GM12891 (cell line): ENCODE measurements at regions not wholly inside any gene's neighbourhood (a gene's known extent, or its start where the extent isn't known, plus 50 kb on each side); places are given as distances from the start of the nearest gene placed in this dataset.

ENCODE experiments used
- DNase-seq: peaks from one replicate; pipeline ENCODE4 v3.0.0; 2011; ENCODE audit warnings: low spot score; ENCODE audit not compliant: insufficient read length
- FAIRE-seq: peaks from 2 replicates; lab custom pipeline; 2011; peaks lifted over from hg19 to GRCh38; lab: Jason Lieb, UNC
- PAX5 ChIP-seq: IDR thresholded peaks from 2 replicates; pipeline ENCODE4 v1.6.1; 2011; ENCODE audit warnings: low read length, moderate library complexity, mild to moderate bottlenecking; ENCODE audit not compliant: insufficient read depth, severe bottlenecking
- POLR2A ChIP-seq: IDR thresholded peaks from 2 replicates; pipeline ENCODE4 v1.6.1; 2011; ENCODE audit warnings: low read depth, low read length, control low read depth
- POLR2AphosphoS5 ChIP-seq: IDR thresholded peaks from 2 replicates; pipeline ENCODE4 v1.6.1; 2011; ENCODE audit warnings: low read depth, low read length, control low read depth
- POU2F2 ChIP-seq: IDR thresholded peaks from 2 replicates; pipeline ENCODE4 v1.6.1; 2011; ENCODE audit warnings: low read depth, mild to moderate bottlenecking, control low read depth, low read length, moderate library complexity
- SPI1 ChIP-seq: IDR thresholded peaks from 2 replicates; pipeline ENCODE4 v1.6.1; 2011; ENCODE audit warnings: low read depth, low read length, control low read depth
- TAF1 ChIP-seq: IDR thresholded peaks from 2 replicates; pipeline ENCODE4 v1.6.1; 2011; ENCODE audit warnings: low read depth, low read length, control low read depth

DNA sequence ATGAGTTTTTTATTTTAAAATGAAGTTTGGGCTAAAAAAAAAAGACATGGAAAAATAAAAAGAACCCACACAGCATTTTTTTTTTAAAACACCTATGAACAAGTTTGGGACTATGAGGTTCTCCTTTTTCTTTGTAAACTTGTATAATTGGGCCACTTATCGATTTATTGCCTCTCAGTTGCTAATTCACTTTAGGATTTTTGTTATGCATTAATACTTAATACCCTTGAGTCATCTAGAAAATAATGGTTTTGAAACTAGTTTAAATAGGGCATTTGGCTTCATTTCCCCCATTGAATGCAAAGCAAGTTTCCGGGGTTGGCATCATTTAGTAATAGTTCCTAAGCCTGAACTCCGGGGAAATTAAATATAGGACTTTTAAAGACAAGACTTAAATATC, 312.8 kb upstream of the RGS6 start:
- no peak for TF ChIP-seq PAX5
- TF ChIP-seq POU2F2: no peak
- no peak for TF ChIP-seq TAF1
- TF ChIP-seq POLR2AphosphoS5: no peak
- TF ChIP-seq SPI1: no peak
- no peak for TF ChIP-seq POLR2A
- no peak for FAIRE-seq
- no peak for DNase-seq

DNA sequence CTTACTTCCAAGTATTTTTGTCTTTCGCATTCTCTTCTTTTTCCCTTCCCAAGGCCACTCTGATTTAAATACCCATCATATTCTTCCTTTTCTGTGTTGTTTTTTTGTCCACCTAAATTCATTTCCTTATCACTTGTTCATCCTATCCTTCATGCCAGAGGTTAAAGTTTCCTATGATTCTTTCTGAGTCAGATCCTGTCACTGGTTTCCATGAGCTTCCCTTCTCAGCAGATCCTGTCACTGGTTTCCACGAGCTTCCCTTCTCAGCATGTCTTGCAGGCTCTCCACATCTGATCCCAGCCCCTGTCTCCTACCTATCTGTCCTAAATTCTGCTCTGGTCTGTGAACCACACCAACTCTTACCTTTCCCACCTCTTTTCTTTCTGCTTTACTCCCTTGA, 311.8 kb upstream of the RGS6 start:
- DNase-seq: no peak
- no peak for FAIRE-seq

GRCh38 chr14:71621276-71621675, 311.0 kb upstream of the RGS6 start:
- DNase-seq (no peak), FAIRE-seq (no peak)
- TF ChIP-seq PAX5 (no peak), POLR2A (no peak), SPI1 (no peak), POLR2AphosphoS5 (no peak), TAF1 (no peak), POU2F2 (no peak)

More for the DNA sequence above, 311.8 kb upstream of the RGS6 start:
- TF ChIP-seq PAX5 (no peak), POLR2A (no peak), TAF1 (no peak)

- FAIRE-seq (no peak), DNase-seq (no peak)
- TF ChIP-seq PAX5: no peak
- TF ChIP-seq POLR2AphosphoS5: no peak
- no peak for TF ChIP-seq POLR2A
- no peak for TF ChIP-seq SPI1
- TF ChIP-seq TAF1: no peak
- no peak for TF ChIP-seq POU2F2
Measured at GRCh38 chr14:71621980-71622605, 310.1 kb upstream of the RGS6 start.

GRCh38 chr14:71623939-71624338, 308.3 kb upstream of the RGS6 start:
- TF ChIP-seq PAX5 (no peak), TAF1 (no peak), SPI1 (no peak), POLR2A (no peak), POU2F2 (no peak), POLR2AphosphoS5 (no peak)
- no peak for DNase-seq
- no peak for FAIRE-seq

DNA sequence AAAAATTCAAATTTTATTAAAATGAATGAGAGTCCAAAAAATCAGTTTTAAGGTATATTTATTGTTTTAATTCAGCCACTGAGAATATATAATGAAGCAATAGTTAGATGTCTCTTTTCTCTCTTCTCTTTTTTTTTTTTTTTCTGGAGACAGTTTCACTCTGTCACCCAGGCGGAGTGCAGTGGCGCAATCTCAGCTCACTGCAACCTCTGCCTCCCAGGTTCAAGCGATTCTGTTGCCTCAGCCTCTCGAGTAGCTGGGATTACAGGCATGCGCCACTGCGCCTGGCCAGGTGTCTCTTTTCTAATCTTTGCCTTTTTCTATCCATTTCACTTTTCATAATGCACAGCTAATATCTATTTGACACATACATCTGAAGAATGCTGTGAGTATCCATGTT, 307.1 kb upstream of the RGS6 start:
- no peak for DNase-seq
- TF ChIP-seq POU2F2: no peak
- no peak for FAIRE-seq

DNA sequence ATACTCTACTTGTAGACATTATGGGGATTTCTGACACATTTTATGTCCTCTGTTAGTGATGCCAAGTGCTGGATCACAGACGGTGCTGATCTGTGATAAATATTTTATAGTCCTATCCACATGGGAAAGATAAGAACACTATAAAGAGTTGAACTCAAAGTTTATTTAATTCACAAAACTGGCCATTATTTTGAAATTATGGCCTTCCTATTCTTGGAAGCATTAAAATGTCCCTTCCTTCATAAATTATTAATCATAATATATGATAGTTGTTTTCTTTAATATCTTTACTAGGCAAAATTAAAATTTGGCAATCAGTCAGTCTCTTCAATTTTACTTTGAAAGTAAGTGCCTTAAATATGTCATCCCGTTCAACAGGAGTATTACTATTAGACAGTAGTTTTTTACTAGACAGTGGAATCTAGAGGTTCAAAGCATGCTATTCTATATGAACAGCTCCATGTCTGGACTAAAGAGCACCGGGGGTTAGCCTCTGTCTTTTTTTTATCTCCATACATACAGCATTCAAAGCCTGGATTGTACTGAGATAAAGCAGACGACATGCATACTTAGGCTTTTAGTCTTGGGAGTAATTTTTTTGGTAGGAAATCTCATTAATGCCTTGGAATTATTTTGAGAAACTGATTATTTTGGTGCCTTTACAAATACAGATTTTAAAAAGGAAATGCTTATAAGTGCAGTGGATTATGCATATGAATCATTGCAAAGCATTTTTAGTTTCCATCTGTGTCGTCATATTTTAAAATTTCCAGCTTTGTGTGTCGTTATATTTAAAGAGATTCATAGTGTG, 306.1 kb upstream of the RGS6 start:
- no peak for FAIRE-seq
- DNase-seq: no peak
- TF ChIP-seq PAX5 (no peak), POLR2AphosphoS5 (no peak), POU2F2 (no peak), SPI1 (no peak), POLR2A (no peak), TAF1 (no peak)

DNA sequence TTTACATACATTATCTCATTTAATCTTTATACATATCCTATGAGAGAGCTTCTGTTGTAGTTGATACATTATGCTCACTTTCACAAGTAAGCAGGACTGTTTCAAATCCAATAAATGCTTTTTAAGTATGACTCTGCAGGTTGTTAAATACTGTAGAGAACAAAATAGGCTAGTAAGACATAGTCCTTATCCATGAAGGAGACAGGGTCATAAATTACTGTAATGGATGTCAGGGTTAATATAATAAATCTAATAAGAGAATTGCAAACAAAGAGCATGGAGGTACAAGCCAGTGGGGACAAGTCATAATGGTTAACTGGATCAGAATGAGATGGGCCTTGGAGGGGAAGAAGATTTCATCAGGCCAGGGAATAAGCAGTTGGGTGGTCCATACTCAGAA, 303.8 kb upstream of the RGS6 start:
- TF ChIP-seq SPI1 (no peak), PAX5 (no peak), TAF1 (no peak), POLR2AphosphoS5 (no peak), POLR2A (no peak), POU2F2 (no peak)
- DNase-seq (no peak), FAIRE-seq (no peak)

- no peak for TF ChIP-seq POLR2A
- TF ChIP-seq POLR2AphosphoS5: no peak
- TF ChIP-seq SPI1: no peak
- TF ChIP-seq POU2F2: no peak
- no peak for TF ChIP-seq TAF1
- TF ChIP-seq PAX5: no peak
- FAIRE-seq: peak; percentile 38
- no peak for DNase-seq
Measured at GRCh38 chr14:71629250-71629649, 303.0 kb upstream of the RGS6 start.
